ENCODE measurements at regions not wholly inside any gene's neighbourhood (a gene's known extent, or its start where the extent isn't known, plus 50 kb on each side); places are given as distances from the start of the nearest gene placed in this dataset.

- TF ChIP-seq CTCF (IDR thresholded peaks at IDR 0.05) (no peak), ZFX (IDR thresholded peaks at IDR 0.05; ENCODE audit: borderline replicate concordance) (no peak)
These were observed 954.5 kb upstream of the IGFBP7 start for GRCh38 chr4:58064653-58065052.

Measured in 22Rv1 (cell line).